MCF 10A (cell line): ENCODE measurements at regions not wholly inside any gene's neighbourhood (a gene's known extent, or its start where the extent isn't known, plus 50 kb on each side); places are given as distances from the start of the nearest gene placed in this dataset.

ENCODE experiments used
- BruUV-seq: library from RNA; stranded (reverse); fragments of 400-500 nt; replicated peaks from 2 replicates; lab custom pipeline; 2021; lab: Mats Ljungman, UMichigan
- CTCF ChIA-PET: fragments of 300-600 bp; sonication (Branson Sonifier 250); formaldehyde crosslinking; extraction: SDS; loops from one replicate; lab custom pipeline; 2021; ENCODE audit warnings: antibody characterized with exemption, inconsistent platforms; lab: Yijun Ruan, JAX
- POLR2A ChIA-PET: fragments of 300-600, 350-650 bp; sonication (Branson Sonifier 250); formaldehyde crosslinking; extraction: SDS; loops from one replicate; lab custom pipeline; 2020; ENCODE audit warnings: antibody characterized with exemption, inconsistent platforms; lab: Yijun Ruan, JAX
- DNase-seq: peaks from one replicate; pipeline ENCODE4 v3.0.0-alpha.2; 2018; ENCODE audit not compliant: unreplicated experiment
- H3K27ac Mint-ChIP-seq: one replicate; pipeline ENCODE4 v1.8.0; 2022; ENCODE audit warnings: mild to moderate bottlenecking, low read depth, mixed read lengths; ENCODE audit not compliant: unreplicated experiment
- H3K27me3 Mint-ChIP-seq: one replicate; pipeline ENCODE4 v1.8.0; 2022; ENCODE audit warnings: mixed read lengths; ENCODE audit not compliant: insufficient read depth, unreplicated experiment
- H3K36me3 Mint-ChIP-seq: one replicate; pipeline ENCODE4 v1.8.0; 2022; ENCODE audit warnings: mild to moderate bottlenecking, moderate library complexity, mixed read lengths; ENCODE audit not compliant: insufficient read depth, unreplicated experiment
- H3K4me1 Mint-ChIP-seq: one replicate; pipeline ENCODE4 v1.8.0; 2022; ENCODE audit warnings: mixed read lengths; ENCODE audit not compliant: insufficient read depth, unreplicated experiment
- H3K4me3 Mint-ChIP-seq: one replicate; pipeline ENCODE4 v1.8.0; 2022; ENCODE audit warnings: mild to moderate bottlenecking, moderate library complexity, mixed read lengths; ENCODE audit not compliant: unreplicated experiment
- H3K9me3 Mint-ChIP-seq: one replicate; pipeline ENCODE4 v1.8.0; 2022; ENCODE audit warnings: mixed read lengths; ENCODE audit not compliant: unreplicated experiment
- CTCF ChIP-seq: fragments of 200-600 bp; IDR thresholded peaks from one replicate; pipeline ENCODE4 v1.8.0; 2022; ENCODE audit warnings: antibody characterized with exemption, mild to moderate bottlenecking; ENCODE audit not compliant: unreplicated experiment
- intact Hi-C: fragments of 100-400 bp; cut with micrococcal nuclease; formaldehyde crosslinking; loops from 2 replicates; pipeline ENCODE4 v1.14.1; 2022

- H3K4me3 Mint-ChIP-seq, result no peak overlapping the region
- intact Hi-C loops, result no loop called here
- H3K36me3 Mint-ChIP-seq, result no peaks in the 10 kb centered on the region
- no TSS peak for BruUV-seq
- CTCF ChIA-PET, result interaction anchor here (0.6 to 0.7 kb wide), 2 partner anchors 15 to 419 kb away, joined by 3 to 4 read pairs; no protein-coding TSS in a partner anchor
- no peaks in the 10 kb centered on the region for H3K9me3 Mint-ChIP-seq
- H3K27ac Mint-ChIP-seq, result no peak overlapping the region
- no peaks in the 10 kb centered on the region for H3K4me1 Mint-ChIP-seq
- DNase-seq, result no peak
- POLR2A ChIA-PET, result no interaction called here
- no peaks in the 10 kb centered on the region for H3K27me3 Mint-ChIP-seq
- no peak for TF ChIP-seq CTCF
These were observed 83.6 kb upstream of the TMEM33 start for GRCh38 chr4:41851621-41852020.

GRCh38 chr4:41844327-41844726 is 90.9 kb upstream of the TMEM33 start:
- no peak overlapping the region for H3K27ac Mint-ChIP-seq
- ChIA-PET POLR2A (no interaction called here), CTCF (no interaction called here)
- no peaks in the 10 kb centered on the region for H3K9me3 Mint-ChIP-seq
- peaks cover 4% of the 10 kb centered on the region for H3K4me1 Mint-ChIP-seq
- no TSS peak for BruUV-seq
- intact Hi-C loops, result no loop called here
- H3K4me3 Mint-ChIP-seq, result no peak overlapping the region
- no peaks in the 10 kb centered on the region for H3K27me3 Mint-ChIP-seq
- TF ChIP-seq CTCF, result no peak
- DNase-seq, result peak; percentile 6
- no peaks in the 10 kb centered on the region for H3K36me3 Mint-ChIP-seq

GRCh38 chr4:41839916-41840854 is 91.7 kb upstream of the PHOX2B start:
- no peak for TF ChIP-seq CTCF
- intact Hi-C loops, result no loop called here
- no peak overlapping the region for H3K27ac Mint-ChIP-seq
- ChIA-PET POLR2A (interaction anchor here (0.5 to 1.7 kb wide), 4 partner anchors 31 to 147 kb away, joined by 3 to 5 read pairs (median 3); no protein-coding TSS in a partner anchor), CTCF (interaction anchor here (0.7 kb wide), 2 partner anchors 138 to 147 kb away, joined by 3 read pairs; no protein-coding TSS in a partner anchor)
- no peaks in the 10 kb centered on the region for H3K9me3 Mint-ChIP-seq
- DNase-seq, result peak; percentile 48
- no peaks in the 10 kb centered on the region for H3K27me3 Mint-ChIP-seq
- no peaks in the 10 kb centered on the region for H3K36me3 Mint-ChIP-seq
- H3K4me3 Mint-ChIP-seq, result no peak overlapping the region
- peaks cover 4% of the 10 kb centered on the region for H3K4me1 Mint-ChIP-seq
- no TSS peak for BruUV-seq

GRCh38 chr4:41838590-41838989 is 90.1 kb upstream of the PHOX2B start:
- no TSS peak for BruUV-seq
- H3K9me3 Mint-ChIP-seq, result no peaks in the 10 kb centered on the region
- peaks cover 4% of the 10 kb centered on the region for H3K4me1 Mint-ChIP-seq
- ChIA-PET POLR2A (no interaction called here), CTCF (no interaction called here)
- H3K36me3 Mint-ChIP-seq, result no peaks in the 10 kb centered on the region
- intact Hi-C loops, result no loop called here
- H3K27ac Mint-ChIP-seq, result no peak overlapping the region
- no peak for DNase-seq
- H3K27me3 Mint-ChIP-seq, result no peaks in the 10 kb centered on the region
- no peak for TF ChIP-seq CTCF
- H3K4me3 Mint-ChIP-seq, result no peak overlapping the region
